ENCODE measurements at regions not wholly inside any gene's neighbourhood (a gene's known extent, or its start where the extent isn't known, plus 50 kb on each side); places are given as distances from the start of the nearest gene placed in this dataset.

GRCh38 chr2:101617796-101618195 lies 79.7 kb upstream of the MAP4K4 start:
- Histone ChIP-seq H3K36me3 (no peaks in the 10 kb centered on the region), H3K4me3 (no peak overlapping the region), H3K27me3 (no peaks in the 10 kb centered on the region), H3K4me1 (peaks cover 0 to 11% (median 0%) of the 10 kb centered on the region in 3 donors), H3K9me3 (no peaks in the 10 kb centered on the region), H3K27ac (no peak overlapping the region)
- 83% methylated on average over 2 of the region's 8 CpGs; no CpG with 5 or more reads in 1 of the 2 donors for WGBS, 2 donors (ENCODE audit: low coverage in 1 of 2)
- no peak for TF ChIP-seq POLR2A (IDR thresholded peaks at IDR 0.05)
- no peak for TF ChIP-seq POLR2AphosphoS5 (IDR thresholded peaks at IDR 0.05)
- TF ChIP-seq CTCF (IDR thresholded peaks at IDR 0.05) = no peak
- TF ChIP-seq EP300 (IDR thresholded peaks at IDR 0.05) = no peak
- no peak for ATAC-seq

GRCh38 chr2:101617188-101617587 lies 80.3 kb upstream of the MAP4K4 start:
- no peaks in the 10 kb centered on the region for H3K27me3 ChIP-seq
- H3K4me3 ChIP-seq = no peak overlapping the region
- no peaks in the 10 kb centered on the region for H3K36me3 ChIP-seq
- WGBS, 2 donors (ENCODE audit: low coverage in 1 of 2) = 76 to 94% methylated on average over 3 to 8 of the region's 8 CpGs
- ATAC-seq = no peak
- H3K9me3 ChIP-seq = no peaks in the 10 kb centered on the region
- H3K4me1 ChIP-seq = peaks cover 0 to 11% (median 0%) of the 10 kb centered on the region in 3 donors
- H3K27ac ChIP-seq = no peak overlapping the region
- TF ChIP-seq POLR2AphosphoS5 (IDR thresholded peaks at IDR 0.05) = no peak
- no peak for TF ChIP-seq EP300 (IDR thresholded peaks at IDR 0.05)
- TF ChIP-seq POLR2A (IDR thresholded peaks at IDR 0.05) = no peak
- no peak for TF ChIP-seq CTCF (IDR thresholded peaks at IDR 0.05)

- Histone ChIP-seq H3K27me3 (no peaks in the 10 kb centered on the region), H3K9me3 (no peaks in the 10 kb centered on the region), H3K27ac (no peak overlapping the region), H3K36me3 (no peaks in the 10 kb centered on the region), H3K4me1 (peaks cover 0 to 9% (median 0%) of the 10 kb centered on the region in 3 donors), H3K4me3 (no peak overlapping the region)
- TF ChIP-seq EP300 (IDR thresholded peaks at IDR 0.05) = no peak
- no peak for TF ChIP-seq CTCF (IDR thresholded peaks at IDR 0.05)
- TF ChIP-seq POLR2A (IDR thresholded peaks at IDR 0.05) = no peak
- TF ChIP-seq POLR2AphosphoS5 (IDR thresholded peaks at IDR 0.05) = no peak
- no peak for ATAC-seq
- whole genome bisulfite sequencing, 2 donors (ENCODE audit: low coverage in 1 of 2) = 88 to 90% methylated on average over 3 to 4 of the region's 5 CpGs
Observed at GRCh38 chr2:101614127-101614759, 83.3 kb upstream of the MAP4K4 start.

- WGBS, 2 donors (ENCODE audit: low coverage in 1 of 2) = 65 to 85% methylated on average over 4 to 9 of the region's 15 CpGs
- Histone ChIP-seq H3K4me3 (no peak overlapping the region), H3K4me1 (no peaks in the 10 kb centered on the region), H3K36me3 (no peaks in the 10 kb centered on the region), H3K27ac (no peak overlapping the region), H3K27me3 (no peaks in the 10 kb centered on the region), H3K9me3 (no peaks in the 10 kb centered on the region)
- TF ChIP-seq POLR2A (IDR thresholded peaks at IDR 0.05) (no peak), EP300 (IDR thresholded peaks at IDR 0.05) (no peak), POLR2AphosphoS5 (IDR thresholded peaks at IDR 0.05) (no peak), CTCF (IDR thresholded peaks at IDR 0.05) (no peak)
- ATAC-seq = no peak
Observed at GRCh38 chr2:101613056-101613704, 84.3 kb upstream of the MAP4K4 start.

- Histone ChIP-seq H3K36me3 (no peaks in the 10 kb centered on the region), H3K27me3 (no peaks in the 10 kb centered on the region), H3K4me1 (no peaks in the 10 kb centered on the region), H3K9me3 (no peaks in the 10 kb centered on the region), H3K27ac (no peak overlapping the region), H3K4me3 (no peak overlapping the region)
- TF ChIP-seq CTCF (IDR thresholded peaks at IDR 0.05) (no peak), POLR2AphosphoS5 (IDR thresholded peaks at IDR 0.05) (no peak), EP300 (IDR thresholded peaks at IDR 0.05) (no peak), POLR2A (IDR thresholded peaks at IDR 0.05) (no peak)
- WGBS, 2 donors (ENCODE audit: low coverage in 1 of 2) = 96 to 100% methylated on average over 1 to 2 of the region's 3 CpGs
- ATAC-seq = no peak
Observed at GRCh38 chr2:101612019-101612418, 85.5 kb upstream of the MAP4K4 start.

Measured in gastroesophageal sphincter (tissue), 4 donors.